ENCODE measurements at regions not wholly inside any gene's neighbourhood (a gene's known extent, or its start where the extent isn't known, plus 50 kb on each side); places are given as distances from the start of the nearest gene placed in this dataset.

GRCh38 chr2:144753416-144753815 lies 233.5 kb upstream of the ZEB2 start:
- peaks cover 4% of the 10 kb centered on the region for H3K36me3 ChIP-seq (ENCODE audit: insufficient read depth)
- Mint-ChIP-seq H3K36me3 (ENCODE audit: low read depth) (peaks cover 9% of the 10 kb centered on the region; the same call in 2 of the 3 replicates), H3K9me3 (peaks cover 17% of the 10 kb centered on the region), H3K27ac (no peak overlapping the region), H3K4me1 (peaks cover 9% of the 10 kb centered on the region), H3K27me3 (ENCODE audit: insufficient read depth, low read depth, poor library complexity) (peaks cover 1% of the 10 kb centered on the region), H3K4me3 (no peak overlapping the region)
- TF ChIP-seq POLR2AphosphoS5 (IDR thresholded peaks at IDR 0.05; ENCODE audit: low read depth) (no peak), STAT1 (IDR thresholded peaks at IDR 0.05; ENCODE audit: unreplicated experiment) (no peak), ZNF114 (CRISPR knock-in tag; IDR thresholded peaks at IDR 0.05) (no peak), NANOG (IDR thresholded peaks at IDR 0.05; ENCODE audit: borderline replicate concordance) (no peak), CREB1 (CRISPR knock-in tag; IDR thresholded peaks at IDR 0.05; ENCODE audit: low read depth) (no peak), ZNF462 (CRISPR knock-in tag; IDR thresholded peaks at IDR 0.05) (no peak), CTCF (conservative IDR thresholded peaks at IDR 0.05; ENCODE audit: low read depth in 2 of 2) (no peak), ETS1 (IDR thresholded peaks at IDR 0.05) (no peak), ZNF331 (CRISPR knock-in tag; IDR thresholded peaks at IDR 0.05; ENCODE audit: low read depth) (no peak), REST (IDR thresholded peaks at IDR 0.05; ENCODE audit: unreplicated experiment) (no peak), EZH2phosphoT487 (IDR thresholded peaks at IDR 0.05; ENCODE audit: unreplicated experiment) (no peak), JUNB (IDR thresholded peaks at IDR 0.05; ENCODE audit: unreplicated experiment) (no peak), EZH2 (IDR thresholded peaks at IDR 0.05; ENCODE audit: low read depth, unreplicated experiment) (no peak)
- H3K9me2 ChIP-seq (ENCODE audit: insufficient read depth), result no peaks in the 10 kb centered on the region
- DNase-seq (ENCODE audit: low spot score), result no peak
- no peak overlapping the region for H3K27ac ChIP-seq (ENCODE audit: low read depth)
- no peaks in the 10 kb centered on the region for H4K20me1 ChIP-seq (replicated peaks; ENCODE audit: insufficient read depth)
- no peaks in the 10 kb centered on the region for H3K27me3 ChIP-seq (ENCODE audit: insufficient read depth)
- H3K79me2 ChIP-seq (replicated peaks; ENCODE audit: insufficient read depth), result no peaks in the 10 kb centered on the region
- no peak overlapping the region for H2AFZ ChIP-seq
- H3K4me1 ChIP-seq (ENCODE audit: insufficient read depth), result peaks cover 5% of the 10 kb centered on the region; the same call in 1 of the 2 replicates
- no peak overlapping the region for H3K4me2 ChIP-seq
- no peaks in the 10 kb centered on the region for H3F3A ChIP-seq (replicated peaks; ENCODE audit: low read depth)
- no peak for ATAC-seq
- H3K4me3 ChIP-seq, result no peak overlapping the region

All from GM23338 (cell line).